ENCODE measurements at regions not wholly inside any gene's neighbourhood (a gene's known extent, or its start where the extent isn't known, plus 50 kb on each side); places are given as distances from the start of the nearest gene placed in this dataset.

DNA sequence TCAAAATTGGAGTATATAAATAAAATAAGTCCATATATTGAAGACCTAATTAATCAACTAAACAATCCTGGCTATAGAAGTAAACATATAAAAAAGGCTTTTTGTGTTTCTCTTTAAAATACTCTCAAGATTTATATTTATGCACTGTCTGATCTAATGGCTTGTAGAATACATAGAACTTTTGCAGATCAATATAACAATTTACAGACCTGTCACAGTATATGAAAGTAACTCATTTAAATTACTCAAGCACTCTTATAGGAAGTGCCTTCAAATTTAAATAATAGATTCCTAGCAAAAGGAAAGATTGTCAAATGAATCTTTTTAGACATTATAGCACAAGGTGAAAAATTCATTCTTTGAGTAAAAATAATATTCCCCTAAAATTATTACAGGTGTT lies 615.8 kb upstream of the RGS18 start:
- Histone ChIP-seq H3K4me1 (ENCODE audit: control insufficient read depth in 1 of 2, low read depth in 2 of 2) (no peaks in the 10 kb centered on the region), H3K9me3 (no peaks in the 10 kb centered on the region), H3K27ac (no peak overlapping the region), H3K27me3 (replicated peaks; ENCODE audit: insufficient read depth) (no peaks in the 10 kb centered on the region), H3K36me3 (no peaks in the 10 kb centered on the region), H3K4me3 (no peak overlapping the region)
- ATAC-seq (ENCODE audit: insufficient number of reproducible peaks, low FRiP score, low read depth) (no peak), DNase-seq (ENCODE audit: low spot score) (no peak)
- TF ChIP-seq, protein P1, sequence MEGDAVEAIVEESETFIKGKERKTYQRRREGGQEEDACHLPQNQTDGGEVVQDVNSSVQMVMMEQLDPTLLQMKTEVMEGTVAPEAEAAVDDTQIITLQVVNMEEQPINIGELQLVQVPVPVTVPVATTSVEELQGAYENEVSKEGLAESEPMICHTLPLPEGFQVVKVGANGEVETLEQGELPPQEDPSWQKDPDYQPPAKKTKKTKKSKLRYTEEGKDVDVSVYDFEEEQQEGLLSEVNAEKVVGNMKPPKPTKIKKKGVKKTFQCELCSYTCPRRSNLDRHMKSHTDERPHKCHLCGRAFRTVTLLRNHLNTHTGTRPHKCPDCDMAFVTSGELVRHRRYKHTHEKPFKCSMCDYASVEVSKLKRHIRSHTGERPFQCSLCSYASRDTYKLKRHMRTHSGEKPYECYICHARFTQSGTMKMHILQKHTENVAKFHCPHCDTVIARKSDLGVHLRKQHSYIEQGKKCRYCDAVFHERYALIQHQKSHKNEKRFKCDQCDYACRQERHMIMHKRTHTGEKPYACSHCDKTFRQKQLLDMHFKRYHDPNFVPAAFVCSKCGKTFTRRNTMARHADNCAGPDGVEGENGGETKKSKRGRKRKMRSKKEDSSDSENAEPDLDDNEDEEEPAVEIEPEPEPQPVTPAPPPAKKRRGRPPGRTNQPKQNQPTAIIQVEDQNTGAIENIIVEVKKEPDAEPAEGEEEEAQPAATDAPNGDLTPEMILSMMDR (IDR thresholded peaks at IDR 0.05), result no peak

DNA sequence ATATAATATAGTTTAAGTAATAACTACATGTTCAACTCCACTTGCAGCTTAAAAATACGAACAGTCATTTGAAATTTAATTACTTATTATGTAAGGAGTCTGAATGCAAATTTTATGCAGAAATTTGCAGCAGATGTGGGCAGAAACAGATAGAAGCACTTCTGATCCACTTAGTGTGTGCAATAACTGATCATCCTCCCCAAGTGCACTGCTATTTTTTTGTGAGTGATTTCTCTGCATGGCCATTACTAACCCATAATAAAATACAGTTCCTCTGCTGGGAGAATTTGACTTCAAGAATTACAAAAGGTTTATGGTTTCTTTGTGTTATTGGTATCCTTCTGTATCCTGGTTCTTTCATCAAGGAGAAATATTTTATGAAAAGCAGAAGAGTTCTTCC lies 611.5 kb upstream of the RGS18 start:
- H3K9me3 ChIP-seq, result no peaks in the 10 kb centered on the region
- TF ChIP-seq, protein P1 (IDR thresholded peaks at IDR 0.05), result no peak
- no peaks in the 10 kb centered on the region for H3K4me1 ChIP-seq (ENCODE audit: control insufficient read depth in 1 of 2, low read depth in 2 of 2)

DNA sequence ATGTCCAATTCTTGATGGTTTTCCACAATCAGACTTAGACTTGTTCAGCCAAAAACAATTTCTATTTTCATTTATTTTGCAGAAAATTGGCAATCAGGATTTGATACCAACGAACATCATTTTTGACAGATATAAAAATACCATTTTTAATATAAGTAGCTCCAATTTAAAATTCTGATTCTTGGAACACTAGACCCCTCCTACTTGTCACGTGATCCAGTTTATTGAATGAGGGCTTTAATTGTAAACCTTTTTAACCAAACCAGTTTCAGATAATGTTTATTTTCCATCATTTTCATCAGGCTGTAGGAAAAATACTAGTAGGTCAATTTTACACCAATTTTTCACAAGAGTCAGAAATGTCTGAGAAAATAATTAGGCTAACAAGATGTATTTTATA lies 607.2 kb upstream of the RGS18 start:
- TF ChIP-seq, protein P1 (IDR thresholded peaks at IDR 0.05), result no peak
- H3K27ac ChIP-seq, result no peak overlapping the region
- H3K4me3 ChIP-seq, result no peak overlapping the region
- ATAC-seq (ENCODE audit: insufficient number of reproducible peaks, low FRiP score, low read depth), result no peak
- H3K27me3 ChIP-seq (replicated peaks; ENCODE audit: insufficient read depth), result no peaks in the 10 kb centered on the region
- no peaks in the 10 kb centered on the region for H3K4me1 ChIP-seq (ENCODE audit: control insufficient read depth in 1 of 2, low read depth in 2 of 2)
- no peaks in the 10 kb centered on the region for H3K36me3 ChIP-seq
- no peak for DNase-seq (ENCODE audit: low spot score)
- no peaks in the 10 kb centered on the region for H3K9me3 ChIP-seq

More for the DNA sequence above, 611.5 kb upstream of the RGS18 start:
- H3K36me3 ChIP-seq, result no peaks in the 10 kb centered on the region
- no peak overlapping the region for H3K4me3 ChIP-seq
- no peaks in the 10 kb centered on the region for H3K27me3 ChIP-seq (replicated peaks; ENCODE audit: insufficient read depth)
- DNase-seq (ENCODE audit: low spot score) (no peak), ATAC-seq (ENCODE audit: insufficient number of reproducible peaks, low FRiP score, low read depth) (no peak)
- H3K27ac ChIP-seq, result no peak overlapping the region

GRCh38 chr1:191558379-191558778 lies 599.9 kb upstream of the RGS18 start:
- no peak for DNase-seq (ENCODE audit: low spot score)
- H3K27me3 ChIP-seq (replicated peaks; ENCODE audit: insufficient read depth), result no peaks in the 10 kb centered on the region
- no peak overlapping the region for H3K27ac ChIP-seq
- H3K4me1 ChIP-seq (ENCODE audit: control insufficient read depth in 1 of 2, low read depth in 2 of 2), result no peaks in the 10 kb centered on the region
- H3K9me3 ChIP-seq, result no peaks in the 10 kb centered on the region
- TF ChIP-seq, protein P1 (IDR thresholded peaks at IDR 0.05), result no peak
- H3K36me3 ChIP-seq, result no peaks in the 10 kb centered on the region
- H3K4me3 ChIP-seq, result no peak overlapping the region
- no peak for ATAC-seq (ENCODE audit: insufficient number of reproducible peaks, low FRiP score, low read depth)

DNA sequence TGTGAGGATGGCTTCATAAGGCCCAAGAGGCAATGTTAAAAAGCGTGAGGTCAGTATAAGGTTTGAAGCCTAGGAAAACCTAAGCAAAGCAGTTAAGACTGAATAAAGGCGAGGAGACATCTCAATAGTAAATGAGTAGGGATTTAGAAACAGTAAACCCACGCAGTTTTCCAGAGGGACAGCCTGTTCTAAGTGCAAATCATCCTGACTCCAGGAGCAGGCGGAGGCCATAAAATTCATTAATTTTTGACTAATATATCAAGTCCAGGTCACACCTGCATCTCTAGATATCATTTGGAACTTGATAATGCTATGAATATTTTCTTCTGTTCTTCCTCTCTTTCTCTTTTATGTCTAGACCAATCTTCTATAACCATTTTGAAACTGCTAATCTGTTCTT lies 597.0 kb upstream of the RGS18 start:
- Histone ChIP-seq H3K4me1 (ENCODE audit: control insufficient read depth in 1 of 2, low read depth in 2 of 2) (no peaks in the 10 kb centered on the region), H3K27ac (no peak overlapping the region), H3K9me3 (no peaks in the 10 kb centered on the region), H3K4me3 (no peak overlapping the region), H3K36me3 (no peaks in the 10 kb centered on the region), H3K27me3 (replicated peaks; ENCODE audit: insufficient read depth) (no peaks in the 10 kb centered on the region)
- ATAC-seq (ENCODE audit: insufficient number of reproducible peaks, low FRiP score, low read depth) (no peak), DNase-seq (ENCODE audit: low spot score) (no peak)
- TF ChIP-seq, protein P1 (IDR thresholded peaks at IDR 0.05), result no peak
